Skeletal muscle tissue (tissue), 3 donors: ENCODE measurements at regions not wholly inside any gene's neighbourhood (a gene's known extent, or its start where the extent isn't known, plus 50 kb on each side); places are given as distances from the start of the nearest gene placed in this dataset.

Experiments used
- H3K27ac ChIP-seq: one replicate; pipeline ENCODE4 v1.7.0; 2013; ENCODE audit warnings: mild to moderate bottlenecking, low read depth, low read length, inconsistent platforms
- H3K27me3 ChIP-seq, 3 donors: one replicate each; pipeline ENCODE4 v1.7.0; 2013; ENCODE audit warnings: low read length in 3 of 3; ENCODE audit not compliant: control insufficient read depth in 3 of 3, insufficient read depth in 3 of 3
- H3K36me3 ChIP-seq, 3 donors: one replicate each; pipeline ENCODE4 v1.7.0; 2013; ENCODE audit warnings: low read length in 3 of 3; ENCODE audit not compliant: control insufficient read depth in 3 of 3, insufficient read depth in 3 of 3
- H3K4me1 ChIP-seq, 3 donors: one replicate each; pipeline ENCODE4 v1.7.0; 2013; ENCODE audit warnings: low read length in 3 of 3, mild to moderate bottlenecking in 3 of 3; ENCODE audit not compliant: control insufficient read depth in 3 of 3, insufficient read depth in 3 of 3
- H3K4me3 ChIP-seq, 3 donors: one replicate each; pipeline ENCODE4 v1.7.0; 2013; ENCODE audit warnings: low read length in 3 of 3
- H3K9ac ChIP-seq, 3 donors: one replicate each; pipeline ENCODE4 v1.7.0; 2013; ENCODE audit warnings: low read length in 3 of 3, mild to moderate bottlenecking in 3 of 3, moderate library complexity in 2 of 3, low read depth in 1 of 3
- H3K9me3 ChIP-seq, 3 donors: one replicate each; pipeline ENCODE4 v1.7.0; 2013; ENCODE audit warnings: low read length in 3 of 3; ENCODE audit not compliant: control insufficient read depth in 3 of 3
- donor health status: Osteomylitis.

DNA sequence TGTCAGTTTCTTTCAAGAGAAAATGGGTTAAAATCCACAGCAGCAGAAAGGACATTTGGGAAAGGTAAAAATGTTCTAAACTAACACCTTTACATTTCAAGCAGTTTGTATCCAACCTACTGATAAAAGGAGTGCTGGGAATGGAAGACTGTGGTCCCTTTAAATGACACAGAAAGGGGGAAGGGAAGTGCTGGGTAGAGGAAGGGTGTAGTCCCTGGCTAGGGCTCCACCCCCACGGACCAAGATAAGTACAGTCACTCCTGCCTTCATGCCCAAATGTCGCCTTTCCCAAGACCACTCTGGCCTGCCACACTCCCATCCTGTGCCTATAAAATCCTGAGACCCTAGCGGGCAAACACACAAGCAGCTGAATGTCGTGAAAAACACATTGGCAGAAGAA, 350.9 kb upstream of the POU1F1 start:
- Histone ChIP-seq H3K9me3 (peaks cover 0 to 4% (median 0%) of the 10 kb centered on the region in 3 donors), H3K27ac (no peak overlapping the region), H3K4me3 (no peak overlapping the region), H3K36me3 (no peaks in the 10 kb centered on the region), H3K9ac (no peak overlapping the region), H3K4me1 (no peaks in the 10 kb centered on the region), H3K27me3 (no peaks in the 10 kb centered on the region)

- H3K9me3 ChIP-seq = peaks cover 0 to 4% (median 0%) of the 10 kb centered on the region in 3 donors
- H3K27me3 ChIP-seq = no peaks in the 10 kb centered on the region
- H3K4me1 ChIP-seq = no peaks in the 10 kb centered on the region
- H3K27ac ChIP-seq = no peak overlapping the region
- H3K4me3 ChIP-seq = no peak overlapping the region
- H3K9ac ChIP-seq = no peak overlapping the region
- H3K36me3 ChIP-seq = no peaks in the 10 kb centered on the region
Observed at GRCh38 chr3:87626546-87626945, 350.2 kb upstream of the POU1F1 start.

- H3K4me1 ChIP-seq = no peaks in the 10 kb centered on the region
- H3K9ac ChIP-seq = no peak overlapping the region
- H3K27ac ChIP-seq = no peak overlapping the region
- H3K9me3 ChIP-seq = no peaks in the 10 kb centered on the region
- no peak overlapping the region for H3K4me3 ChIP-seq
- no peaks in the 10 kb centered on the region for H3K27me3 ChIP-seq
- no peaks in the 10 kb centered on the region for H3K36me3 ChIP-seq
Observed at GRCh38 chr3:87625876-87626275, 349.5 kb upstream of the POU1F1 start.

DNA sequence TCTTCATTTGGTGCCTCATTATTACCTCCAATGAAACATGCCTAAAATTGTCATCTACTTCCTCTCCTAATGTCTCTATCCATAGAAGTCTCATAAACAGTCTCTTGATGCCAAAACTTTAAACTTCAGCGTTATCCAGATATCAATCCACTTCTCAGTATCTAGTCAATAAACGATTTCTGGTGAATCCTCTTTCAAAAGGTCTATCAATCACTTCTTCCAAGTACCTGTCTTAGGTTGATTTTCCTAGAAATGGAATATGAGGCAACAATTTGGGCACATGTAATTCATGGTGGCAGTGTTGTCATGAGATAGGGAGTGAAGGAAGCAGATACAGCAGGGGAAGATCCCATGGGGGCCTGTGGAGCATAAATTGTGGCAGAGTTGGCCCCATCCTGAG, 348.5 kb upstream of the POU1F1 start:
- Histone ChIP-seq H3K9me3 (no peaks in the 10 kb centered on the region), H3K4me1 (no peaks in the 10 kb centered on the region), H3K36me3 (no peaks in the 10 kb centered on the region), H3K27ac (no peak overlapping the region), H3K27me3 (no peaks in the 10 kb centered on the region), H3K9ac (no peak overlapping the region), H3K4me3 (no peak overlapping the region)

- no peak overlapping the region for H3K9ac ChIP-seq
- H3K27me3 ChIP-seq = no peaks in the 10 kb centered on the region
- no peaks in the 10 kb centered on the region for H3K9me3 ChIP-seq
- H3K4me1 ChIP-seq = no peaks in the 10 kb centered on the region
- H3K4me3 ChIP-seq = no peak overlapping the region
- H3K36me3 ChIP-seq = no peaks in the 10 kb centered on the region
- H3K27ac ChIP-seq = no peak overlapping the region
Observed at GRCh38 chr3:87621667-87622066, 345.3 kb upstream of the POU1F1 start.

DNA sequence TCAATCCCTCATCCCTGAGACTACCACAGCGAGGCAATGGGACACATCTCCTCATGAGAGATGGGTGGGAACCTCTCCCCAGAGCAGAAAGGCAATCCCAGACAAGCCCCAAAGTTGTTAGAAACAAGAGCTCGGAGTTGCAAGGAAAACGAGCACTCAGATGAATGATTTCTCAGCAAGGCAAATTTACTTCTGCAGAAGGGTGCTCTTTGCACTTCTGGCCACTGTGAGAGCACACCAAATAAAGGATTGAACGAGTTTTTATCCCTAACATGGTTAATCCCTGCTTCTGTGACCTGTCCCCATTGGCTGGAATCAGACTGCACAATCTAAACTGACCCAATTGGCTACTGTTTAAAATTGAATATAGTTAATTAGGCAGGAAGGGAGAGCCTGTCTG, 339.1 kb upstream of the POU1F1 start:
- Histone ChIP-seq H3K4me3 (no peak overlapping the region), H3K4me1 (no peaks in the 10 kb centered on the region), H3K27me3 (no peaks in the 10 kb centered on the region), H3K36me3 (no peaks in the 10 kb centered on the region), H3K27ac (no peak overlapping the region), H3K9me3 (peaks cover 0 to 8% (median 7%) of the 10 kb centered on the region in 3 donors), H3K9ac (no peak overlapping the region)

- H3K4me1 ChIP-seq = no peaks in the 10 kb centered on the region
- no peak overlapping the region for H3K4me3 ChIP-seq
Observed at GRCh38 chr3:87614998-87615397, 338.6 kb upstream of the POU1F1 start.

DNA sequence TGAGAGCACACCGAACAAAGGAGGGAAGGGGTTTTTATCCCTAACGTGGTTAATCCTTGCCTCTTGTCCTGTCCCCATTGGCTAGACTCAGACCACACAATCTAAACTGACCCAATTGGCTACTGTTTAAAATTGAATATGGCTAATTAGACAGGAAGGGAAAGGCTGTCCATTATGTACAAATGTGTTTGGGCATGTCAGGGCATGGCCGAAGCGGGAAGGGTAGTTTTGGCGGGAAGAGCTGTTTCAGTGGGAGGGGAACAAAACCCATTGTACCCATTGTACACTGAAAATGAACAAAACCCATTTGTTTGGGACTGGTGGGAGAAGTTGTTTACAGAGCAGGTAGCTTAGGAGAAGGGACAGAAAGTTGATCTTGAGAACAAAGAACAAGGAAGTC, 330.9 kb upstream of the POU1F1 start:
- no peak overlapping the region for H3K4me3 ChIP-seq
- no peaks in the 10 kb centered on the region for H3K27me3 ChIP-seq
- no peak overlapping the region for H3K9ac ChIP-seq
- no peaks in the 10 kb centered on the region for H3K4me1 ChIP-seq
- H3K36me3 ChIP-seq = no peaks in the 10 kb centered on the region
- no peak overlapping the region for H3K27ac ChIP-seq
- H3K9me3 ChIP-seq = peaks cover 0 to 4% (median 2%) of the 10 kb centered on the region in 3 donors

More at GRCh38 chr3:87614998-87615397, 338.6 kb upstream of the POU1F1 start:
- Histone ChIP-seq H3K27ac (no peak overlapping the region), H3K9me3 (peaks cover 0 to 8% (median 7%) of the 10 kb centered on the region in 3 donors), H3K36me3 (no peaks in the 10 kb centered on the region), H3K27me3 (no peaks in the 10 kb centered on the region), H3K9ac (no peak overlapping the region)

GRCh38 chr3:87595798-87596197, 319.4 kb upstream of the POU1F1 start:
- H3K36me3 ChIP-seq = no peaks in the 10 kb centered on the region
- H3K9me3 ChIP-seq = no peaks in the 10 kb centered on the region

DNA sequence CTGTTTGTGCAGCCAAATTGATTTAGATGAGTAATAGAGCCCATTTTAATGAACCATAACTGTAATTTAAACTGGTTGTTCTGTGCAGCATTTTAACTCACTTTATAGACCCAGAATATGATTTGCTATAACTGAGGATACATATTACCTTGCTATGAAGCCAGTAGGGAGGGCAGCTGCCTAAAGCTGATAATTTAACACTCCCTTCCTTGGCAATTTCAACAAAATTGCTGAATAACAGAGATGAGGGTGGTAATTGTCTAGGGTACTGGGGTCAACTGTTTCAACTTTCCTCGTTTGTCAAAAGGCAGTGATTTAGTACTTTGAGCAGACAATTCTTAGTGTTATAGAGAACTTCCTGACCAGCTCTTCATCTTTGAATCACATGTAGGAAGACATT, 304.9 kb upstream of the POU1F1 start:
- no peak overlapping the region for H3K4me3 ChIP-seq
- H3K27me3 ChIP-seq = no peaks in the 10 kb centered on the region
- no peaks in the 10 kb centered on the region for H3K36me3 ChIP-seq
- H3K9ac ChIP-seq = no peak overlapping the region
- no peaks in the 10 kb centered on the region for H3K4me1 ChIP-seq
- no peak overlapping the region for H3K27ac ChIP-seq
- no peaks in the 10 kb centered on the region for H3K9me3 ChIP-seq

More at GRCh38 chr3:87595798-87596197, 319.4 kb upstream of the POU1F1 start:
- Histone ChIP-seq H3K27ac (no peak overlapping the region), H3K4me3 (no peak overlapping the region), H3K9ac (no peak overlapping the region), H3K27me3 (no peaks in the 10 kb centered on the region), H3K4me1 (no peaks in the 10 kb centered on the region)

GRCh38 chr3:87576752-87577151, 300.4 kb upstream of the POU1F1 start:
- no peaks in the 10 kb centered on the region for H3K9me3 ChIP-seq
- no peak overlapping the region for H3K9ac ChIP-seq
- no peak overlapping the region for H3K4me3 ChIP-seq
- H3K4me1 ChIP-seq = no peaks in the 10 kb centered on the region
- H3K27ac ChIP-seq = no peak overlapping the region
- H3K27me3 ChIP-seq = no peaks in the 10 kb centered on the region
- H3K36me3 ChIP-seq = no peaks in the 10 kb centered on the region
